ENCODE measurements at regions not wholly inside any gene's neighbourhood (a gene's known extent, or its start where the extent isn't known, plus 50 kb on each side); places are given as distances from the start of the nearest gene placed in this dataset.

- no peak for TF ChIP-seq CTCF (IDR thresholded peaks at IDR 0.05)
- TF ChIP-seq POLR2A (IDR thresholded peaks at IDR 0.05) = no peak
Observed at GRCh38 chr14:42628602-42629001, 1021.9 kb downstream of the LRFN5 start.

Data from lower leg skin (tissue), 3 donors.